Caco-2 (cell line): ENCODE measurements at regions not wholly inside any gene's neighbourhood (a gene's known extent, or its start where the extent isn't known, plus 50 kb on each side); places are given as distances from the start of the nearest gene placed in this dataset.

Source experiments
- BruUV-seq: library from RNA; stranded (reverse); fragments of 400-500 nt; replicated peaks from 2 replicates; lab custom pipeline; 2021; lab: Mats Ljungman, UMichigan
- CTCF ChIA-PET: fragments of 300-600 bp; sonication (Branson Sonifier 250); formaldehyde crosslinking; loops from one replicate; lab custom pipeline; 2022; ENCODE audit warnings: antibody characterized with exemption; lab: Charles Lee
- POLR2A ChIA-PET: fragments of 300-600 bp; sonication (Branson Sonifier 250); formaldehyde crosslinking; loops from one replicate; lab custom pipeline; 2022; ENCODE audit warnings: antibody characterized with exemption; lab: Charles Lee
- DNase-seq, 2 experiments: peaks; one replicate each; pipeline versions ENCODE4 v3.0.0 to v3.0.0-alpha.2; 2020 to 2022
- H3K27me3 ChIP-seq: replicated peaks from 2 replicates; pipeline ENCODE4 v1.6.0; 2011; ENCODE audit warnings: low read length; ENCODE audit not compliant: control insufficient read depth, insufficient read depth
- H3K36me3 ChIP-seq: 2 replicates; pipeline ENCODE4 v1.5.1; 2011; ENCODE audit warnings: low read length; ENCODE audit not compliant: control insufficient read depth, insufficient read depth
- H3K4me1 ChIP-seq: fragments of 250-450 bp; sonication (Bioruptor Pico); 2 replicates; pipeline ENCODE4 v1.5.1; 2020; ENCODE audit warnings: mild to moderate bottlenecking
- H3K4me3 ChIP-seq: 2 replicates; pipeline ENCODE4 v1.5.1; 2011; ENCODE audit warnings: low read depth, mild to moderate bottlenecking, control low read depth, low read length
- H3K9me3 ChIP-seq: fragments of 250-450 bp; sonication (Bioruptor Pico); 2 replicates; pipeline ENCODE4 v1.5.1; 2020; ENCODE audit warnings: mild to moderate bottlenecking, moderate library complexity
- H3K27ac Mint-ChIP-seq: one replicate; pipeline ENCODE4 v1.8.0; 2022; ENCODE audit warnings: mixed read lengths; ENCODE audit not compliant: unreplicated experiment
- H3K27me3 Mint-ChIP-seq: one replicate; pipeline ENCODE4 v1.8.0; 2022; ENCODE audit warnings: mixed read lengths; ENCODE audit not compliant: insufficient read depth, unreplicated experiment
- H3K36me3 Mint-ChIP-seq: one replicate; pipeline ENCODE4 v1.8.0; 2022; ENCODE audit warnings: mild to moderate bottlenecking, mixed read lengths; ENCODE audit not compliant: insufficient read depth, unreplicated experiment
- H3K4me1 Mint-ChIP-seq: one replicate; pipeline ENCODE4 v1.8.0; 2022; ENCODE audit warnings: low read depth, mixed read lengths; ENCODE audit not compliant: unreplicated experiment
- H3K4me3 Mint-ChIP-seq: one replicate; pipeline ENCODE4 v1.8.0; 2022; ENCODE audit warnings: mild to moderate bottlenecking, moderate library complexity, mixed read lengths; ENCODE audit not compliant: unreplicated experiment
- H3K9me3 Mint-ChIP-seq: one replicate; pipeline ENCODE4 v1.8.0; 2022; ENCODE audit warnings: mixed read lengths; ENCODE audit not compliant: unreplicated experiment
- intact Hi-C: fragments of 100-400 bp; cut with micrococcal nuclease; formaldehyde crosslinking; loops from one replicate; pipeline ENCODE4 v1.10.0; 2022; ENCODE audit not compliant: unreplicated experiment
- TF ChIP-seq, protein P1 (sequence below), 2 experiments: fragments of 200-600 bp in 1 of 2; IDR thresholded peaks; 1 replicate in 1 of 2; 2 replicates in 1 of 2; pipeline versions ENCODE4 v1.5.1 to v1.8.0; 2011 to 2022; ENCODE audit warnings: antibody characterized with exemption in 1 of 2, control low read depth in 1 of 2, inconsistent platforms in 1 of 2, low read depth in 1 of 2, low read length in 1 of 2, mild to moderate bottlenecking in 1 of 2, moderate library complexity in 1 of 2; ENCODE audit not compliant: insufficient read depth in 1 of 2, severe bottlenecking in 1 of 2, unreplicated experiment in 1 of 2

DNA sequence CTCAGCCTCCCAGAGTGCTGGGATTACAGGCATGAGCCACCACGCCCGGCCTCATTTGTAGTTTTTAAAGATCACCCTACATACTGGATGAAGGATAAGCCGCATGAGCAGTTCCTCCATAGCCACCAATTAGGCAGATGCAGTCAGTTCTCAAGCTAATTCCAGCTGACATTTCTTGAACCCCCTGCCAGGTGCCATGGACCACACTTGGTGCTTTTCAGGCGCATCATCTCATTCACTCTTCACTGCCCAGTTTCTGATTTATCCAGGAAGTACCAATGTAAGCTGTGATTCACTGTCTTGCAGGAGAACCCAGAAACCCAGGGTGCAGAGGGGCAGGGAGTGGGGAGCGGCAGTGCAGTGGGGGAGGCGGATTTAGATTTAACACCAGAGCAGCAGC is 56.5 kb upstream of the RASA2 start:
- no peaks in the 10 kb centered on the region; the same call in 1 of the 2 replicates for H3K36me3 ChIP-seq
- ChIA-PET CTCF (no interaction called here), POLR2A (no interaction called here)
- Mint-ChIP-seq H3K4me3 (no peak overlapping the region), H3K9me3 (no peaks in the 10 kb centered on the region), H3K27me3 (no peaks in the 10 kb centered on the region), H3K27ac (peak overlapping the region; percentile 85), H3K4me1 (peaks cover 55% of the 10 kb centered on the region), H3K36me3 (peaks cover 31% of the 10 kb centered on the region)
- H3K27me3 ChIP-seq: no peaks in the 10 kb centered on the region
- peaks cover 54% of the 10 kb centered on the region for H3K4me1 ChIP-seq
- no peak for DNase-seq
- no peak overlapping the region for H3K4me3 ChIP-seq
- intact Hi-C loops: no loop called here
- H3K9me3 ChIP-seq: no peaks in the 10 kb centered on the region
- no TSS peak for BruUV-seq
- TF ChIP-seq, protein P1, sequence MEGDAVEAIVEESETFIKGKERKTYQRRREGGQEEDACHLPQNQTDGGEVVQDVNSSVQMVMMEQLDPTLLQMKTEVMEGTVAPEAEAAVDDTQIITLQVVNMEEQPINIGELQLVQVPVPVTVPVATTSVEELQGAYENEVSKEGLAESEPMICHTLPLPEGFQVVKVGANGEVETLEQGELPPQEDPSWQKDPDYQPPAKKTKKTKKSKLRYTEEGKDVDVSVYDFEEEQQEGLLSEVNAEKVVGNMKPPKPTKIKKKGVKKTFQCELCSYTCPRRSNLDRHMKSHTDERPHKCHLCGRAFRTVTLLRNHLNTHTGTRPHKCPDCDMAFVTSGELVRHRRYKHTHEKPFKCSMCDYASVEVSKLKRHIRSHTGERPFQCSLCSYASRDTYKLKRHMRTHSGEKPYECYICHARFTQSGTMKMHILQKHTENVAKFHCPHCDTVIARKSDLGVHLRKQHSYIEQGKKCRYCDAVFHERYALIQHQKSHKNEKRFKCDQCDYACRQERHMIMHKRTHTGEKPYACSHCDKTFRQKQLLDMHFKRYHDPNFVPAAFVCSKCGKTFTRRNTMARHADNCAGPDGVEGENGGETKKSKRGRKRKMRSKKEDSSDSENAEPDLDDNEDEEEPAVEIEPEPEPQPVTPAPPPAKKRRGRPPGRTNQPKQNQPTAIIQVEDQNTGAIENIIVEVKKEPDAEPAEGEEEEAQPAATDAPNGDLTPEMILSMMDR (IDR thresholded peaks at IDR 0.05; ENCODE audit: insufficient read depth in 1 of 2, low read depth in 1 of 2, low read length in 1 of 2, severe bottlenecking in 1 of 2, unreplicated experiment in 1 of 2): no peak

- peaks cover 22% of the 10 kb centered on the region for H3K36me3 Mint-ChIP-seq
- CTCF ChIA-PET: interaction anchor here (0.6 to 1.2 kb wide), 5 partner anchors 10 to 120 kb away, joined by 3 to 7 read pairs (median 3); no protein-coding TSS in a partner anchor
- POLR2A ChIA-PET: interaction anchor here (0.6 to 1.2 kb wide), 4 partner anchors 13 to 142 kb away, joined by 3 to 5 read pairs (median 4); partner anchors contain the start of gene ZBTB38
Measured at GRCh38 chr3:141431411-141432378, 55.1 kb upstream of the RASA2 start.

GRCh38 chr3:141432904-141433303 is 53.9 kb upstream of the RASA2 start:
- peaks cover 50% of the 10 kb centered on the region for H3K4me1 ChIP-seq

More at GRCh38 chr3:141431411-141432378, 55.1 kb upstream of the RASA2 start:
- Histone ChIP-seq H3K36me3 (no peaks in the 10 kb centered on the region; the same call in 1 of the 2 replicates), H3K27me3 (no peaks in the 10 kb centered on the region), H3K4me1 (peaks cover 50% of the 10 kb centered on the region), H3K4me3 (no peak overlapping the region), H3K9me3 (no peaks in the 10 kb centered on the region)
- Mint-ChIP-seq H3K9me3 (no peaks in the 10 kb centered on the region), H3K27me3 (no peaks in the 10 kb centered on the region), H3K4me3 (peak overlapping the region; percentile 49), H3K27ac (peak overlapping the region; percentile 85), H3K4me1 (peaks cover 44% of the 10 kb centered on the region)
- TSS peak; percentile 57 for BruUV-seq
- DNase-seq: peak; percentile 53 to 69
- TF ChIP-seq, protein P1 (IDR thresholded peaks at IDR 0.05; ENCODE audit: insufficient read depth in 1 of 2, low read depth in 1 of 2, low read length in 1 of 2, severe bottlenecking in 1 of 2, unreplicated experiment in 1 of 2): no peak
- intact Hi-C loops: loop anchor here (1.0 kb wide), 1 partner anchor 63 kb away; the partner anchor contains the start of gene ZBTB38

More at GRCh38 chr3:141432904-141433303, 53.9 kb upstream of the RASA2 start:
- intact Hi-C loops: no loop called here
- Mint-ChIP-seq H3K36me3 (peaks cover 22% of the 10 kb centered on the region), H3K4me3 (no peak overlapping the region), H3K9me3 (no peaks in the 10 kb centered on the region), H3K4me1 (peaks cover 43% of the 10 kb centered on the region), H3K27ac (peak overlapping the region; percentile 85), H3K27me3 (no peaks in the 10 kb centered on the region)
- Histone ChIP-seq H3K4me3 (no peak overlapping the region), H3K9me3 (no peaks in the 10 kb centered on the region), H3K36me3 (no peaks in the 10 kb centered on the region; the same call in 1 of the 2 replicates), H3K27me3 (no peaks in the 10 kb centered on the region)
- TF ChIP-seq, protein P1 (IDR thresholded peaks at IDR 0.05; ENCODE audit: insufficient read depth in 1 of 2, low read depth in 1 of 2, low read length in 1 of 2, severe bottlenecking in 1 of 2, unreplicated experiment in 1 of 2): no peak
- POLR2A ChIA-PET: no interaction called here
- BruUV-seq: no TSS peak
- no peak for DNase-seq
- CTCF ChIA-PET: no interaction called here
